ENCODE measurements at regions not wholly inside any gene's neighbourhood (a gene's known extent, or its start where the extent isn't known, plus 50 kb on each side); places are given as distances from the start of the nearest gene placed in this dataset.

Small RNA genes in the stretch of these regions (small RNA-seq; reads per million reads assigned to genes)
- gene AP000532.1 = 0 reads per million in 2 donors
- 0 reads per million in 2 donors for gene AP000533.3

All from adrenal gland (tissue), 2 donors.